NCI-H1105 treated with DMSO at 0.1 percent for 48 hours (cell line): ENCODE measurements at regions not wholly inside any gene's neighbourhood (a gene's known extent, or its start where the extent isn't known, plus 50 kb on each side); places are given as distances from the start of the nearest gene placed in this dataset.

Source experiments
- DNase-seq: peaks from one replicate; lab custom pipeline; 2025; lab: John Stamatoyannopoulos, UW

DNA sequence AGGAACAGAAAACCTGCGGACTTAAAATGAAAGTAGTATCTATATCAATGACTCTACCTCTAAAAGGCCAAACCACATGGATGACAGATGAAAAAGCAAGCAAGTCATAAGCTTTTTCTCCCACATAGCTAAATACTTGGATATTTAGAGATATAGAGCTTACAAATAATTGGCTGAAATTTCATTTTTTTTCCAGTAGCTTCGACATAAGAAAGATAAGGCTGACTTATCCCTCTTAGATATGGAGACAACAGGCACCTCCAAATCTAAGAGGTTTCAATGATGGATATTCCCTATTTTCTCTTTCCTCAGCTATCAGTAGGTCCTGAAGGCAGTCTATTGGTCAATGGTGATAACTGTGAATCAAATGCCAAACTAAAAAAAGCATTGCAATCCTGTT lies 460.3 kb downstream of the MEIS1 start:
- no peak for DNase-seq

DNA sequence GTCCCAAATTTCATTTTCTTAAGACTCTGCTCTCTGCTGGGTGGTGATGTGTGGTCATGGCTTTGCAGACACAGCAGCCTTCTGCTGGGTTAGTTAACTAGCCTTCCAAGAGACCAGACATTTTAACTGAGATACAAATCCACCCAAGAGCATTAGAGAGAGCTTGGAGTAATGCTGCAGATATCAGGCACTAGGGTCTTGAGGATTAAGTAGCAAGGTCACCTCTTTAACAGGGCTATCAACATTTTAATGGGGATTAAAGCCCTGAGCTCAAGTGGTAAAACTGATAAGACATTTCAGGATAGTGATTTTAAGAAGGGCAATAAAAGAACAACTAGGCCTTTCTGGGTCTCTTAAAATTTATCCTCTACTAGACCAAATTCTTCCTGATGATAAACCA lies 461.2 kb downstream of the MEIS1 start:
- no peak for DNase-seq

GRCh38 chr2:66897181-66897580 lies 462.3 kb downstream of the MEIS1 start:
- DNase-seq: no peak

GRCh38 chr2:66897691-66898150 lies 462.8 kb downstream of the MEIS1 start:
- DNase-seq: no peak

DNA sequence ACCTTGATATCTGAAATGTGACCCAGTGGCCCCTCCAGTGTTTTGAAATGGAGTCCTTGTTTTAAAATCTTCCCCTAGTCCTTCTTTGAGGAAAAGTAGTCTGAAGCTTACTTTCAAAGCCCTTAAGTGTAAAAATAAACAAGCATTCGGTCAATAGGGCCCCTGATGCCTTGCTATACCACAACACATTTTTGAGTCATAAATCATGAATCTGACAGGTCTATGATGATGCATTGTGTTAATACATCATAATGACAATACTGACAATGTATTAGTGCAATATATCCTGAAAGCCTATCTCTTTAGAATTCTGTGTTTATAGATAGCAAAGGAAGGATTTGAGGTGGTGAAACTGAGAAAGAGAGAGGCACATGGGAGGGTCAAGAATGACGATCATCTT lies 464.2 kb downstream of the MEIS1 start:
- DNase-seq: no peak

DNA sequence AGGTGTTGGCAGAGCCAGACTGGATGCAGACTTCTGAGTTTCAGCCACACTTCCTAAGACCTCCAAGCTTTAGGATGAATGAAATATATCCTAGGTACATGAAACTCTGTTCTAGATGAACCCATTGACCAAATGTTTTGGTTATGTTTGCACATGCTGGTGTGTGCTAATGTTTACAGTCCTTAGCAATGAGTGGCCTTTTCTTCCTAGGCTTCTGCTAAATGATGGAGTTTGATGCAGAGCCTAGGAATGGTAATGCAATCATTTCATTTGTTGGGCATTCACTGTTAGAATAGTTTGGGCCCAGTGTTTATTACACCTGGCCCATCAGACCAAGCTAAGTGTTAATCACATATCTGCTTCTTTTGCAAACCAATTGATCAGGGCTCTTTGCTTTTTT lies 464.7 kb downstream of the MEIS1 start:
- DNase-seq: no peak

GRCh38 chr2:66901344-66901743 lies 466.4 kb downstream of the MEIS1 start:
- no peak for DNase-seq

- DNase-seq: no peak
Observed at GRCh38 chr2:66903183-66903582, 468.3 kb downstream of the MEIS1 start.

DNA sequence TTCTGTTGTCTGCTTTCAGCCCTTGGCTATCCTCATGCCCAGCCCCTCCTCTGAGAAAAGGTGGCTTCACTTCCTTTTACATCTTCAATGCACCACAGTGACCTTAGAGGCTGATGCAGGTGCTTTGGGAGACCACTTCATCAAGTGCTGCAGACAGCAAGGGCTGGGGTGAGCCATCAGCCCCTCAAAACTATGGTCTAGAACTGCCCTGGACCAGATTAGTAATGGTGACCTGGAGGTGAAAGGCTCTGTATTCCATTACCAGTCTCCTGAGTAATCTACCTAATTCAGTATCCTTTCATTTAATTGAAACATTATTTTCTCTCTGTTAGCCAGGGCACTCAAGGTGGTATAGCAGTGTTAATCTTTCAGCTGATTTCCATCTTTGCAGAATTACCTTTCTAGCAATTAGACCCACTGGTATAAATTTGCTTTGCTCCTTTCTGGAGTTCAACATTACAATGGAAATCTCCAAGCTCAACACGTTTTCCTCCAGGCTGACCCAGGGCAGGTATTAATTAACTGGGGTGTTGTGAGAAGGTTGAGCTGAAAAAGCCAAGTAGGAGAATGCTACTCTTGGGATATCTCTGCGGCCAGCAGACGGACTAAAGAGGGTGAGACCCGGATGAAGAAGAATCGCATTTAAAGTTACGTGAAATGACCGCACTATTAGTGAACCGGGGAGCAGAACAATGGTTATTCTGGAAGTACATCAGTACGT lies 469.0 kb downstream of the MEIS1 start:
- DNase-seq: no peak

- no peak for DNase-seq
Observed at GRCh38 chr2:66915237-66915636, 480.3 kb downstream of the MEIS1 start.

GRCh38 chr2:66919286-66919685 lies 477.8 kb upstream of the ETAA1 start:
- DNase-seq: no peak

DNA sequence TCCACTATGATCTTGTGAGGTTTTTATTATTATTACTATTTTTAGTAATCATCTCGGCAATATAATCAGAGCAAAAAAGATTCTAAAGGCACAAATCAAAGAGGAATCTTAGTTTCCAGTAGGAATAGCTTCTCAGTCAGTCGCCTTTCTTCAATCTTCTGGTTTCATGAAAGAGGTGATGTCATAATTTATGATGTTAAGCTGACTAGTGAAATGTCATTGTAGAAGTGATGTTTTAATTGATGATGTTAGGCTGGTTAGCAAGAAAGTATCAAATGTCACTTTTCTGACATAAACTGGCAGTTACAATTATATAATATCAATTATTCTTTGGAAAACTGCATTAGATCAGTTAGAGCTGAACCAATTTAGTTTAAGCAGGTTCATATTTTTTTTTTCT lies 476.7 kb upstream of the ETAA1 start:
- DNase-seq: no peak

GRCh38 chr2:66925128-66925527 lies 472.0 kb upstream of the ETAA1 start:
- no peak for DNase-seq

- DNase-seq: no peak
Observed at GRCh38 chr2:66926594-66927112, 470.5 kb upstream of the ETAA1 start.

DNA sequence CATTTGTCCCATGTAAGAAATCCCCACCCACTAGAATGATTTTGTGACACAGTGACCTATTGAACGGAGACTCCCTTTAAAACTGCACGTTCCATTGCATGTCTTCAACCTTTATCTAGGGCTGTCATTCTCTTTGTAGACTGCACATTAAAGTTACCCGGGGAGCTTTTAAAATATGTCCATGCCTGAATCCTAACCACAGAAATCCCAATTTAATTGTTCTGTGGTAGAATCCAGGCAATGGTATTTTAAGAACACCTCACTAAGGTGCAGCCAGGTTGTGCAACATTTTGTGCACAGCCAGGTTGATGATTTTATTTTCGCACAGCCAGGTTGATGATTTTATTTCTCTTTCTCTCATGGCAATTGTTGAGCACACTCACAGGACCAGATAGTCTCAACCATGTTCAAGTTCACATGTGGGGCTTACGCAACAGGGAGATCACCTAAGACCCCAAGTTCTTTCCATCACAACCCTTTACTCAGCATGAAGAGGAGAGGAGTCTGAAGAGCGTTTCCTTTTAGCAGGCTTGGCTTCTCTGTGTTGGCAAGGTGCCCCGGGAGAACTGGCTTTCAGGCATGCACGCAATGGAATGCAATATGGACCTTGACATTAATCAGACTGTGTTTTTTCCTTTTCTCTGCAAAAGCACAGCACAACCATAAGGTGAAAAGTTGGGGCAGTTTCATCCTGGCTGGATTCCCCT lies 467.3 kb upstream of the ETAA1 start:
- no peak for DNase-seq

DNA sequence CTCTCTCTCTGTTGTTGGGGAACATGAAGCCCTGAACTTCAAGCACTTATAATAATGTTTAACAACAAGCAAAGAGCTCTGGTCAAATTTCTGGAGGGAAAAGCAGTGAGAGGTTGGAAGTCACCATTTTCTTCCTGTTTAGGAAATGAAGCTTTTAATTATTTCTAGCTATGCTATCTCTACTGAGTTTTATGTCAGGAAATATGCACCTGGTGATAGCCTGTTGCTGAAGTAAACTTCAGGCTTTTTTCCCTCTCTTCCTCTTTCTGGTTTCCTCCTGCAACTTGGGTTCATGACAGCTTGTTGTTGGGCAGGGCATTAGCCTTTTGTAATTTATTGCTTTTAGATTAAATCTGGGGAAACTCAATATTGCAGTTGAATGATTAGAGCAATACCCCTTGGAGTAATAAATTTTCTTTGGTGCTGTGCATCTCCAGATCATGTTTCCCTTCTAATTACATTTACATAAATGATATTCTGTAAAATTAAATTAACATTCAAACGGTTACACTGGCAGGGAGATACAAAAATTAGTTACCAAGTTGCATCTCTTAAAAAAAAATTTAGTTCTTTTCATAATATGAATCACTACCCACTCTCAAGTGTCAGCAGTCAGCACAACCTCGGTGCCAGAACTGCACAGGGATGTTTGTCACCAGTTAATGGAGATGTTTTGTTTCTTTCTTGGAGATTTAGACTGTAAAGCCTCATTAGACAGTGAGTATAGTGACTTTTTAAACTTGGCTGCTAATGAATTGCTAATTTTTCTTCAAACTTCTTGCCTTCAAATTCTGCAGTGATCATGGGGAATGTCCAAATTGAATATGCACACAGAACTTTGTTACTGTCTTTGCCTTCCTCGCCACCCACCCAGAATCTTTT lies 466.6 kb upstream of the ETAA1 start:
- no peak for DNase-seq

GRCh38 chr2:66938471-66938967 lies 458.6 kb upstream of the ETAA1 start:
- no peak for DNase-seq

DNA sequence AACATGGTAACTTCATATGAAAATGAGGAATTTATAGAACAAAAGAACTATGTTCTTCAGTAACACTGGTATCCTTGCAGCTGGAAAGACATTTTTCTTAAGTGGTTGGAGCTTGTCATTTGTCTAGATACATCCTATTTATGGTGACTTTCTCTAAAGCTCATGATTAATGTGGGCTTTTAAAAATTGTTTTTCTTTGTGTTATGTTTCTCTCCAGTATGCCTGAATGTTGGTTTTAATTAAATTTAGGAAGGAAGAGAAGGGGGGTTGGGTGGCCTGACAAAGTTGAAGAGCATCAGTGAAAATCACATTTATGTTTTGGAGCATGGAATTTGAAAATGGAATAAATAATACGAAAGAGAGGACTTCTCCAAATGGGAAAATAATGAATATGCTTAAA lies 457.1 kb upstream of the ETAA1 start:
- no peak for DNase-seq

DNA sequence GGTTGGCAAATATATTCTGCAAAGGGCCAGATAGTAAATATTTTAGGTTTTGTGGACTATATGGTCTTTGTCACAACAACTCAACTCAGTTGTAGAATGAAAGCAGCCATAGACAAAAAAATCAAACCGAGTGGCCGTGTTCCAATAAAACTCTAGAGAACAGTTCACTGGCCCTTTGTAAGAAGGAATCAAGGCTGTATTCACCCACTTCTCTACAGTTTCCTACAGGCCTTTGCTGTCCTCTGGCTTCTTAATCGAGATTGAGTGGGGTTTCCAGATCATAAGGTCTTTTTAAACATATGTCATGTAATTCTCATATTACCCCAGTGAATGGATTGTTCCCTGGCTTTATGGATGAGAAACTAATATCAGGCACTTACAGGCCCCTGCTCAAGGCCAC lies 448.9 kb upstream of the ETAA1 start:
- DNase-seq: no peak

DNA sequence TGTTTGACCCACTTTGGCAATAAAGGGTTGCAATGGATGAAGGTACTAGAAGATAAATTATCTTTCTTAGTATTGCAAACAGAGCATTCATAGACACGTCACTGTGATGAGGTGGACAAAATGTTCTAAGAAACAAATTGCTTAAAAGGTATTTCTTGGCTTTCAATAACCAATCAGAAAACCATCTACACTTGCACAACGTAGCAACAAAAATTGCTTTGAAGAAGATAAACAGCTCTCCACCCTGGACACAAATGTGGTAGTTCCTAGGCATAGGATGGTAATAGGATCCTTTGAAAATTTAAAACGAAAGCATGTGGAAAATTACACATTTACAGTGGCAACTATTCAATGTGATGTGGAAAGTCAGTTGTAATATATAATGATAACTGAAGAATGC lies 439.9 kb upstream of the ETAA1 start:
- DNase-seq: no peak

GRCh38 chr2:66957677-66958076 lies 439.5 kb upstream of the ETAA1 start:
- no peak for DNase-seq

GRCh38 chr2:66960161-66960560 lies 437.0 kb upstream of the ETAA1 start:
- no peak for DNase-seq
